Caco-2 (cell line): ENCODE measurements at regions not wholly inside any gene's neighbourhood (a gene's known extent, or its start where the extent isn't known, plus 50 kb on each side); places are given as distances from the start of the nearest gene placed in this dataset.

Experiments used
- BruUV-seq: library from RNA; stranded (reverse); fragments of 400-500 nt; replicated peaks from 2 replicates; lab custom pipeline; 2021; lab: Mats Ljungman, UMichigan
- CTCF ChIA-PET: fragments of 300-600 bp; sonication (Branson Sonifier 250); formaldehyde crosslinking; loops from one replicate; lab custom pipeline; 2022; ENCODE audit warnings: antibody characterized with exemption; lab: Charles Lee
- POLR2A ChIA-PET: fragments of 300-600 bp; sonication (Branson Sonifier 250); formaldehyde crosslinking; loops from one replicate; lab custom pipeline; 2022; ENCODE audit warnings: antibody characterized with exemption; lab: Charles Lee
- DNase-seq, 2 experiments: peaks; one replicate each; pipeline versions ENCODE4 v3.0.0 to v3.0.0-alpha.2; 2020 to 2022
- H3K27me3 ChIP-seq: replicated peaks from 2 replicates; pipeline ENCODE4 v1.6.0; 2011; ENCODE audit warnings: low read length; ENCODE audit not compliant: control insufficient read depth, insufficient read depth
- H3K36me3 ChIP-seq: 2 replicates; pipeline ENCODE4 v1.5.1; 2011; ENCODE audit warnings: low read length; ENCODE audit not compliant: control insufficient read depth, insufficient read depth
- H3K4me1 ChIP-seq: fragments of 250-450 bp; sonication (Bioruptor Pico); 2 replicates; pipeline ENCODE4 v1.5.1; 2020; ENCODE audit warnings: mild to moderate bottlenecking
- H3K4me3 ChIP-seq: 2 replicates; pipeline ENCODE4 v1.5.1; 2011; ENCODE audit warnings: low read depth, mild to moderate bottlenecking, control low read depth, low read length
- H3K9me3 ChIP-seq: fragments of 250-450 bp; sonication (Bioruptor Pico); 2 replicates; pipeline ENCODE4 v1.5.1; 2020; ENCODE audit warnings: mild to moderate bottlenecking, moderate library complexity
- H3K27ac Mint-ChIP-seq: one replicate; pipeline ENCODE4 v1.8.0; 2022; ENCODE audit warnings: mixed read lengths; ENCODE audit not compliant: unreplicated experiment
- H3K27me3 Mint-ChIP-seq: one replicate; pipeline ENCODE4 v1.8.0; 2022; ENCODE audit warnings: mixed read lengths; ENCODE audit not compliant: insufficient read depth, unreplicated experiment
- H3K36me3 Mint-ChIP-seq: one replicate; pipeline ENCODE4 v1.8.0; 2022; ENCODE audit warnings: mild to moderate bottlenecking, mixed read lengths; ENCODE audit not compliant: insufficient read depth, unreplicated experiment
- H3K4me1 Mint-ChIP-seq: one replicate; pipeline ENCODE4 v1.8.0; 2022; ENCODE audit warnings: low read depth, mixed read lengths; ENCODE audit not compliant: unreplicated experiment
- H3K4me3 Mint-ChIP-seq: one replicate; pipeline ENCODE4 v1.8.0; 2022; ENCODE audit warnings: mild to moderate bottlenecking, moderate library complexity, mixed read lengths; ENCODE audit not compliant: unreplicated experiment
- H3K9me3 Mint-ChIP-seq: one replicate; pipeline ENCODE4 v1.8.0; 2022; ENCODE audit warnings: mixed read lengths; ENCODE audit not compliant: unreplicated experiment
- CTCF ChIP-seq, 2 experiments: fragments of 200-600 bp in 1 of 2; IDR thresholded peaks; 1 replicate in 1 of 2; 2 replicates in 1 of 2; pipeline versions ENCODE4 v1.5.1 to v1.8.0; 2011 to 2022; ENCODE audit warnings: antibody characterized with exemption in 1 of 2, control low read depth in 1 of 2, inconsistent platforms in 1 of 2, low read depth in 1 of 2, low read length in 1 of 2, mild to moderate bottlenecking in 1 of 2, moderate library complexity in 1 of 2; ENCODE audit not compliant: insufficient read depth in 1 of 2, severe bottlenecking in 1 of 2, unreplicated experiment in 1 of 2
- intact Hi-C: fragments of 100-400 bp; cut with micrococcal nuclease; formaldehyde crosslinking; loops from one replicate; pipeline ENCODE4 v1.10.0; 2022; ENCODE audit not compliant: unreplicated experiment

DNA sequence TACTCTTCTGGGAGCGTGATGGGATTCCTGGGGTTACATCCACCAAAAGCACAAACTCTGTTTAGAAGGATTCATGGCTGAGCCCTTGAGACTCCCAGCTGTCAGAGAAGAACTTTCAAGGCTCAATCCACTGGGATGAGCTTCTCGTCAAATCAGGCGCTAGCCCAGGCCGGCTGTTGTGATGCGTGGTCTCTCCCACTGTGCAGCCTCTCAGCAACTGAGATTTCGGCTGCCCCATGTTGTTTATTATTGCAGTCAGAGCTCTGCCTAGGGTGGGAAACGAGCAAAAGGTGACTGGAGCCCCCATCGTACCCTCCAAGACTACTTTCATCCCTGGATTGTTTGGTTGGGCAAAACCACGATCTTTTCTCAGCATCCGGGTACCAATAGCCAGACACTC lies 251.6 kb downstream of the ETS1 start:
- intact Hi-C loops = no loop called here
- Histone ChIP-seq H3K4me3 (no peak overlapping the region), H3K4me1 (no peaks in the 10 kb centered on the region), H3K27me3 (no peaks in the 10 kb centered on the region), H3K9me3 (peaks cover 3% of the 10 kb centered on the region; the same call in 1 of the 2 replicates), H3K36me3 (no peaks in the 10 kb centered on the region)
- no peak for DNase-seq
- H3K4me3 Mint-ChIP-seq = no peak overlapping the region
- peaks cover 6% of the 10 kb centered on the region for H3K27me3 Mint-ChIP-seq
- ChIA-PET CTCF (no interaction called here), POLR2A (no interaction called here)
- no peaks in the 10 kb centered on the region for H3K36me3 Mint-ChIP-seq
- peaks cover 7% of the 10 kb centered on the region for H3K4me1 Mint-ChIP-seq
- no peak overlapping the region for H3K27ac Mint-ChIP-seq
- TF ChIP-seq CTCF (IDR thresholded peaks at IDR 0.05; ENCODE audit: insufficient read depth in 1 of 2, low read depth in 1 of 2, low read length in 1 of 2, severe bottlenecking in 1 of 2, unreplicated experiment in 1 of 2) = no peak
- BruUV-seq = no TSS peak
- no peaks in the 10 kb centered on the region for H3K9me3 Mint-ChIP-seq

- Mint-ChIP-seq H3K27ac (no peak overlapping the region), H3K4me1 (peaks cover 7% of the 10 kb centered on the region), H3K36me3 (no peaks in the 10 kb centered on the region), H3K9me3 (no peaks in the 10 kb centered on the region), H3K4me3 (no peak overlapping the region), H3K27me3 (peaks cover 7% of the 10 kb centered on the region)
- no TSS peak for BruUV-seq
- Histone ChIP-seq H3K9me3 (peaks cover 3% of the 10 kb centered on the region; the same call in 1 of the 2 replicates), H3K36me3 (no peaks in the 10 kb centered on the region), H3K4me3 (no peak overlapping the region), H3K27me3 (no peaks in the 10 kb centered on the region), H3K4me1 (no peaks in the 10 kb centered on the region)
- ChIA-PET POLR2A (no interaction called here), CTCF (interaction anchor here (0.6 kb wide), 1 partner anchor 8 kb away, joined by 4 read pairs; no protein-coding TSS in a partner anchor)
- no peak for DNase-seq
- no peak for TF ChIP-seq CTCF (IDR thresholded peaks at IDR 0.05; ENCODE audit: insufficient read depth in 1 of 2, low read depth in 1 of 2, low read length in 1 of 2, severe bottlenecking in 1 of 2, unreplicated experiment in 1 of 2)
- intact Hi-C loops = no loop called here
Observed at GRCh38 chr11:128334311-128335044, 252.9 kb downstream of the ETS1 start.

DNA sequence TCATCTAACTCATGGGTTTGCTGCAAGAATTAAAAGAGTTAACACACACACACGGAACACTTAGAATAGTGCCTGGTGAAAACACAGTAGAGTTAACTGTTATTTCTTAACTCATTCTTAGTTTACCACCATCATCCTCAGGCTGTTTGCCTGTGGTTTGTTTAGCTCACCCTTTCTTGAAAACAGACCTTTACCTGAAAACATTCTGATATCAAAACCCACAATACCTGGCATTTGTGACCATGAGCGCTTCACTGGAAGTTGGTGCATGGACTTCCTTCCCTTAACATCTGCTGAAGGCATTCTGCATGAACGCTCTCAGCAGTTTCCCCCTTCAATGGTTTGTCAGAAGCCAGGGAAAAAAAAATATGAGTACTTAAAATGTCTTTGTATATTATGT lies 256.0 kb downstream of the ETS1 start:
- H3K4me3 ChIP-seq = no peak overlapping the region
- Mint-ChIP-seq H3K4me3 (no peak overlapping the region), H3K9me3 (no peaks in the 10 kb centered on the region), H3K4me1 (peaks cover 5% of the 10 kb centered on the region), H3K27me3 (peaks cover 15% of the 10 kb centered on the region), H3K36me3 (no peaks in the 10 kb centered on the region), H3K27ac (no peak overlapping the region)
- no peaks in the 10 kb centered on the region for H3K4me1 ChIP-seq
- intact Hi-C loops = no loop called here
- TF ChIP-seq CTCF (IDR thresholded peaks at IDR 0.05; ENCODE audit: insufficient read depth in 1 of 2, low read depth in 1 of 2, low read length in 1 of 2, severe bottlenecking in 1 of 2, unreplicated experiment in 1 of 2) = no peak
- peaks cover 3% of the 10 kb centered on the region; the same call in 1 of the 2 replicates for H3K9me3 ChIP-seq
- CTCF ChIA-PET = no interaction called here
- DNase-seq = no peak
- no peaks in the 10 kb centered on the region for H3K27me3 ChIP-seq
- POLR2A ChIA-PET = no interaction called here
- BruUV-seq = no TSS peak
- no peaks in the 10 kb centered on the region for H3K36me3 ChIP-seq
